B cell (primary cell): ENCODE measurements at regions not wholly inside any gene's neighbourhood (a gene's known extent, or its start where the extent isn't known, plus 50 kb on each side); places are given as distances from the start of the nearest gene placed in this dataset.

Experiments
- ATAC-seq: fragments of 200-7000 bp; cut with Tn5 transposase; one replicate; pipeline ENCODE4 v1.10.0; 2021; ENCODE audit warnings: low read depth, mild to moderate bottlenecking, moderate number of reproducible peaks, moderate library complexity
- CTCF ChIA-PET: fragments of 350-600 bp; sonication (Branson Sonifier 250); formaldehyde crosslinking; loops from one replicate; lab custom pipeline; 2021; ENCODE audit warnings: antibody characterized with exemption, inconsistent platforms; lab: Charles Lee
- POLR2A ChIA-PET: fragments of 350-600 bp; sonication (Branson Sonifier 250); formaldehyde crosslinking; loops from one replicate; lab custom pipeline; 2021; ENCODE audit warnings: antibody characterized with exemption; lab: Charles Lee
- DNase-seq: peaks from one replicate; pipeline ENCODE4 v3.0.0; 2013
- H2AFZ ChIP-seq: 2 replicates; pipeline ENCODE4 v1.6.1; 2012; ENCODE audit warnings: mild to moderate bottlenecking, low read depth, low read length; ENCODE audit not compliant: insufficient read depth, poor library complexity, severe bottlenecking
- H3K27ac ChIP-seq, 2 donors: 1 replicate in 1 of 2; 2 replicates in 1 of 2; pipeline ENCODE4 v1.5.1; 2012 to 2013; ENCODE audit warnings: low read length in 2 of 2, mild to moderate bottlenecking in 2 of 2, moderate library complexity in 1 of 2
- H3K27me3 ChIP-seq, 4 experiments: fragments of 200-600 bp in 1 of 4; sonication (generic) in 1 of 4; replicated peaks in 1 of 4; 1 replicate in 2 of 4; 2 replicates in 2 of 4; pipeline versions ENCODE4 v1.6.1 to v1.7.0; 2013 to 2016; ENCODE audit warnings: low read length in 3 of 4, mild to moderate bottlenecking in 2 of 4, mixed read lengths in 1 of 4, moderate library complexity in 1 of 4; ENCODE audit not compliant: insufficient read depth in 4 of 4, control insufficient read depth in 3 of 4; ENCODE audit errors: control extremely low read depth in 1 of 4
- H3K36me3 ChIP-seq, 2 experiments: replicated peaks in 1 of 2; 1 replicate in 1 of 2; 2 replicates in 1 of 2; pipeline versions ENCODE4 v1.6.1 to v1.7.1; 2013; ENCODE audit warnings: low read length in 1 of 2; ENCODE audit not compliant: insufficient read depth in 2 of 2, control insufficient read depth in 1 of 2; ENCODE audit errors: control extremely low read depth in 1 of 2, extremely low read depth in 1 of 2
- H3K4me1 ChIP-seq, 2 donors: fragments of 200-600 bp in 1 of 2; sonication (generic) in 1 of 2; 1 replicate in 1 of 2; 2 replicates in 1 of 2; pipeline versions ENCODE4 v1.5.1 to v1.6.1; 2013 to 2017; ENCODE audit warnings: low read length in 2 of 2; ENCODE audit not compliant: control insufficient read depth in 2 of 2, insufficient read depth in 2 of 2
- H3K4me2 ChIP-seq: replicated peaks from 2 replicates; pipeline ENCODE3; 2012; ENCODE audit warnings: mild to moderate bottlenecking, low read depth, low read length; ENCODE audit not compliant: poor library complexity, severe bottlenecking
- H3K4me3 ChIP-seq, 5 experiments: fragments of 200-600 bp in 1 of 5; sonication (generic) in 1 of 5; 1 replicate in 3 of 5; 2 replicates in 2 of 5; pipeline versions ENCODE4 v1.5.1 to v1.7.0; 2011 to 2016; ENCODE audit warnings: low read length in 4 of 5, mild to moderate bottlenecking in 4 of 5, low read depth in 2 of 5, control low read depth in 1 of 5, moderate library complexity in 1 of 5; ENCODE audit not compliant: insufficient read depth in 1 of 5; ENCODE audit errors: control extremely low read depth in 1 of 5, extremely low read depth in 1 of 5
- H3K79me2 ChIP-seq: fragments of 200-600 bp; sonication (generic); one replicate; pipeline ENCODE4 v1.6.0; 2016; ENCODE audit warnings: low read length; ENCODE audit not compliant: control insufficient read depth, insufficient read depth
- H3K9ac ChIP-seq: fragments of 200-600 bp; sonication (generic); 2 replicates; pipeline ENCODE4 v1.6.1; 2017; ENCODE audit warnings: mild to moderate bottlenecking, low read length, moderate library complexity
- H3K9me3 ChIP-seq, 3 donors: one replicate each; pipeline versions ENCODE4 v1.6.1 to v1.7.1; 2013; ENCODE audit warnings: low read length in 2 of 3; ENCODE audit not compliant: control insufficient read depth in 2 of 3, insufficient read depth in 1 of 3; ENCODE audit errors: control extremely low read depth in 1 of 3
- H4K20me1 ChIP-seq: 2 replicates; pipeline ENCODE4 v1.6.0; 2012; ENCODE audit warnings: mild to moderate bottlenecking, low read length; ENCODE audit not compliant: insufficient read depth, control insufficient read depth, poor library complexity, severe bottlenecking
- H3K27ac Mint-ChIP-seq: one replicate; pipeline ENCODE4 v1.8.0; 2021; ENCODE audit warnings: mixed read lengths
- H3K27me3 Mint-ChIP-seq: one replicate; pipeline ENCODE4 v1.8.0; 2021; ENCODE audit warnings: mixed read lengths
- H3K4me1 Mint-ChIP-seq: one replicate; pipeline ENCODE4 v1.8.0; 2021; ENCODE audit warnings: mixed read lengths
- H3K4me3 Mint-ChIP-seq: one replicate; pipeline ENCODE4 v1.8.0; 2021; ENCODE audit warnings: mixed read lengths
- H3K9me3 Mint-ChIP-seq: one replicate; pipeline ENCODE4 v1.8.0; 2022; ENCODE audit warnings: mixed read lengths; ENCODE audit not compliant: insufficient read depth
- EZH2 ChIP-seq: IDR thresholded peaks from 2 replicates; pipeline ENCODE4 v1.6.1; 2012; ENCODE audit warnings: borderline replicate concordance, low read depth, mild to moderate bottlenecking, moderate library complexity, low read length; ENCODE audit not compliant: insufficient read depth, poor library complexity, severe bottlenecking
- WGBS: methylation state at CpG from one replicate; pipeline ENCODE4 v1.1.5; 2013; ENCODE audit warnings: missing lambda C conversion rate; ENCODE audit not compliant: insufficient coverage; 5-methylcytosine and 5-hydroxymethylcytosine counted together
- intact Hi-C: fragments of 100-400 bp; cut with micrococcal nuclease; formaldehyde crosslinking; loops from one replicate; pipeline ENCODE4 v1.10.0; 2022
- TF ChIP-seq, protein P1 (sequence below): fragments of 200-600 bp; IDR thresholded peaks from one replicate; pipeline ENCODE4 v1.8.0; 2022; ENCODE audit warnings: antibody characterized with exemption, mild to moderate bottlenecking

DNA sequence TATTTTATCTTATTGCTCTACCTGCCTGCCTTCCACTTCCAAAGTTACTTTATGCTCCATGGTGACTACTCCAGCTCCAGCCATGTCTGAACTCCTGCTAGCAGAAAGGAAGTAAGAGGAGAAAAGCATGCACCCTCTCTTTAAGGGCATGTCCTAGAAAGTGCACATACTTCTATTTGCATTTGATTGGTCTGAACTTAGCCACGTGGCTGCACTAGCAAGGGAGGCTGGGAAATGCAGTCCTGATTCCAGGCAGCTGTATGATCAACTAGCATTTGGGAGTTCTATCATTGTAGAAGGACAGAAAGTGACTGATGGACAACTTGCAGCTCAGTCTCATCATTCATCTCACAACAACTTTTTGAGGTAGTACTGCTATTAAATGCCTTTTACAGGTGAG, 515.7 kb downstream of the BUD13 start:
- TF ChIP-seq, protein P1, sequence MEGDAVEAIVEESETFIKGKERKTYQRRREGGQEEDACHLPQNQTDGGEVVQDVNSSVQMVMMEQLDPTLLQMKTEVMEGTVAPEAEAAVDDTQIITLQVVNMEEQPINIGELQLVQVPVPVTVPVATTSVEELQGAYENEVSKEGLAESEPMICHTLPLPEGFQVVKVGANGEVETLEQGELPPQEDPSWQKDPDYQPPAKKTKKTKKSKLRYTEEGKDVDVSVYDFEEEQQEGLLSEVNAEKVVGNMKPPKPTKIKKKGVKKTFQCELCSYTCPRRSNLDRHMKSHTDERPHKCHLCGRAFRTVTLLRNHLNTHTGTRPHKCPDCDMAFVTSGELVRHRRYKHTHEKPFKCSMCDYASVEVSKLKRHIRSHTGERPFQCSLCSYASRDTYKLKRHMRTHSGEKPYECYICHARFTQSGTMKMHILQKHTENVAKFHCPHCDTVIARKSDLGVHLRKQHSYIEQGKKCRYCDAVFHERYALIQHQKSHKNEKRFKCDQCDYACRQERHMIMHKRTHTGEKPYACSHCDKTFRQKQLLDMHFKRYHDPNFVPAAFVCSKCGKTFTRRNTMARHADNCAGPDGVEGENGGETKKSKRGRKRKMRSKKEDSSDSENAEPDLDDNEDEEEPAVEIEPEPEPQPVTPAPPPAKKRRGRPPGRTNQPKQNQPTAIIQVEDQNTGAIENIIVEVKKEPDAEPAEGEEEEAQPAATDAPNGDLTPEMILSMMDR, result no peak
- TF ChIP-seq EZH2, result no peak
- Histone ChIP-seq H3K4me2 (no peak overlapping the region), H2AFZ (no peak overlapping the region), H3K27me3 (peaks cover 0 to 4% (median 0%) of the 10 kb centered on the region in 4 experiments), H3K4me3 (no peak overlapping the region), H4K20me1 (no peaks in the 10 kb centered on the region), H3K9ac (no peak overlapping the region), H3K9me3 (peaks cover 0 to 5% (median 0%) of the 10 kb centered on the region in 3 donors), H3K36me3 (no peaks in the 10 kb centered on the region), H3K4me1 (no peaks in the 10 kb centered on the region), H3K27ac (no peak overlapping the region), H3K79me2 (no peaks in the 10 kb centered on the region)
- Mint-ChIP-seq H3K9me3 (peaks cover 2% of the 10 kb centered on the region), H3K4me3 (no peak overlapping the region), H3K4me1 (no peaks in the 10 kb centered on the region), H3K27me3 (peaks cover 8% of the 10 kb centered on the region), H3K27ac (no peak overlapping the region)
- DNase-seq (no peak), ATAC-seq (no peak)
- ChIA-PET CTCF (no interaction called here), POLR2A (no interaction called here)
- WGBS, result no CpG with 5 or more reads among the region's 1 CpG
- intact Hi-C loops, result no loop called here

DNA sequence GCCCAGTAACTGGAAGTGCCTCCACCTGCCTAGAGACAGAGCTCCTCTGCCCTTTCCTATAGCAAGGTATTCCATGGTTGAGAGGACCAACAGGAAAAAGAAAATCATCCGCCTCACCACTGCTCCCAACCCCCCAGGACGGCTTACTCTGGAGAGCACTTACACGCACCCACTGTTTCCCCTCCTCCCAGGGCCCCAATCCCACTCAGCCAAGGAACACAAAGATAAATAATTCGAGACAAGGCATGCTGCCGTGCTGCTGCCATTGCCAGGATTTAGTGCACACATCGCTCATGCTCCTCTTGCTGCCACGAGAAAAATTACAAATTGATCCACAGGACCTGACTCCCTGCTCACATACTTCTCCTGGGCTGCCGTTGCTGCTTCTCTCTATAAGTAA, 516.6 kb downstream of the BUD13 start:
- H3K4me1 ChIP-seq, result no peaks in the 10 kb centered on the region
- no peaks in the 10 kb centered on the region for H3K4me1 Mint-ChIP-seq
- TF ChIP-seq EZH2, result no peak
- TF ChIP-seq, protein P1, result no peak
- WGBS, result 82% methylated on average over 6 of the region's 8 CpGs
- no peaks in the 10 kb centered on the region for H3K79me2 ChIP-seq
- no peak overlapping the region for H3K4me3 Mint-ChIP-seq
- H3K36me3 ChIP-seq, result no peaks in the 10 kb centered on the region
- H3K9ac ChIP-seq, result no peak overlapping the region
- H4K20me1 ChIP-seq, result no peaks in the 10 kb centered on the region
- intact Hi-C loops, result no loop called here
- H3K27ac ChIP-seq, result no peak overlapping the region
- peaks cover 5% of the 10 kb centered on the region for H3K27me3 Mint-ChIP-seq
- no peak for DNase-seq
- ChIA-PET CTCF (no interaction called here), POLR2A (no interaction called here)
- peaks cover 0 to 4% (median 0%) of the 10 kb centered on the region in 4 experiments for H3K27me3 ChIP-seq
- H3K27ac Mint-ChIP-seq, result no peak overlapping the region
- peaks cover 0 to 10% (median 0%) of the 10 kb centered on the region in 3 donors for H3K9me3 ChIP-seq
- H3K9me3 Mint-ChIP-seq, result peaks cover 2% of the 10 kb centered on the region
- H3K4me3 ChIP-seq, result no peak overlapping the region
- no peak for ATAC-seq
- H3K4me2 ChIP-seq, result no peak overlapping the region
- no peak overlapping the region for H2AFZ ChIP-seq
